HEK293 (cell line): ENCODE measurements at regions not wholly inside any gene's neighbourhood (a gene's known extent, or its start where the extent isn't known, plus 50 kb on each side); places are given as distances from the start of the nearest gene placed in this dataset.

Experiments used
- CTCF ChIA-PET: fragments of 350-600 bp; formaldehyde crosslinking; extraction: SDS; loops from one replicate; lab custom pipeline; 2021; ENCODE audit warnings: antibody characterized with exemption; lab: Yijun Ruan, JAX
- POLR2A ChIA-PET: fragments of 300-600 bp; formaldehyde crosslinking; extraction: SDS; loops from one replicate; lab custom pipeline; 2020; ENCODE audit warnings: antibody characterized with exemption, inconsistent platforms; lab: Yijun Ruan, JAX
- H3K27ac ChIP-seq: fragments of 200-500 bp; sonication (Bioruptor generic); 2 replicates; pipeline ENCODE4 v1.5.1; 2014; ENCODE audit warnings: low read depth, low read length, control low read depth, inconsistent platforms; ENCODE audit errors: extremely low read depth
- H3K36me3 ChIP-seq, 2 experiments: fragments of 200-500 bp in 1 of 2; sonication (Bioruptor generic) in 1 of 2; 1 replicate in 1 of 2; 2 replicates in 1 of 2; pipeline ENCODE4 v1.5.1; 2014 to 2017; ENCODE audit warnings: inconsistent platforms in 2 of 2, low read length in 2 of 2; ENCODE audit not compliant: control insufficient read depth in 2 of 2, insufficient read depth in 1 of 2
- H3K4me1 ChIP-seq: fragments of 200-500 bp; sonication (Bioruptor generic); 2 replicates; pipeline ENCODE4 v1.5.1; 2014; ENCODE audit warnings: mild to moderate bottlenecking, low read length, inconsistent platforms; ENCODE audit not compliant: control insufficient read depth, insufficient read depth
- H3K4me3 ChIP-seq: 2 replicates; pipeline ENCODE4 v1.5.1; 2011; ENCODE audit warnings: low read depth, mild to moderate bottlenecking, control low read depth, low read length, moderate library complexity
- H3K9me3 ChIP-seq: fragments of 200-500 bp; sonication (Bioruptor generic); 2 replicates; pipeline ENCODE4 v1.5.1; 2014; ENCODE audit warnings: low read depth, low read length, inconsistent platforms; ENCODE audit not compliant: control insufficient read depth, insufficient read depth
- OSR2 ChIP-seq: fragments of 450-650 bp; formaldehyde crosslinking; IDR thresholded peaks from 2 replicates; pipeline ENCODE4 v1.5.1; 2016; ENCODE audit warnings: missing biosample characterization, missing genetic modification characterization
- SETDB1 ChIP-seq: IDR thresholded peaks from one replicate; pipeline ENCODE4 v1.6.1; 2017; ENCODE audit warnings: mild to moderate bottlenecking, low read length, moderate library complexity, mixed read lengths; ENCODE audit not compliant: insufficient read length
- SP2 ChIP-seq: fragments of 450-650 bp; formaldehyde crosslinking; IDR thresholded peaks from 2 replicates; pipeline ENCODE4 v1.5.1; 2016; ENCODE audit warnings: missing biosample characterization, missing genetic modification characterization
- WT1 ChIP-seq: fragments of 450-650 bp; formaldehyde crosslinking; IDR thresholded peaks from 2 replicates; pipeline ENCODE4 v1.5.1; 2016; ENCODE audit warnings: missing biosample characterization, missing genetic modification characterization
- ZBTB48 ChIP-seq: fragments of 450-650 bp; formaldehyde crosslinking; IDR thresholded peaks from 2 replicates; pipeline ENCODE4 v1.5.1; 2016; ENCODE audit warnings: missing biosample characterization, missing genetic modification characterization
- ZBTB7A ChIP-seq: fragments of 450-650 bp; formaldehyde crosslinking; IDR thresholded peaks from 2 replicates; pipeline ENCODE4 v1.5.1; 2016; ENCODE audit warnings: low read depth, missing biosample characterization, missing genetic modification characterization
- ZNF10 ChIP-seq: fragments of 450-650 bp; formaldehyde crosslinking; IDR thresholded peaks from 2 replicates; pipeline ENCODE4 v1.5.1; 2017; ENCODE audit warnings: missing biosample characterization, missing genetic modification characterization
- ZNF121 ChIP-seq: fragments of 450-650 bp; formaldehyde crosslinking; IDR thresholded peaks from 2 replicates; pipeline ENCODE4 v1.5.1; 2016; ENCODE audit warnings: missing biosample characterization, missing genetic modification characterization
- ZNF23 ChIP-seq: fragments of 450-650 bp; formaldehyde crosslinking; IDR thresholded peaks from 2 replicates; pipeline ENCODE4 v1.5.1; 2016; ENCODE audit warnings: missing biosample characterization, missing genetic modification characterization, borderline replicate concordance
- ZNF266 ChIP-seq: fragments of 450-650 bp; formaldehyde crosslinking; IDR thresholded peaks from 2 replicates; pipeline ENCODE4 v1.5.1; 2016; ENCODE audit warnings: missing biosample characterization, missing genetic modification characterization, low read depth
- ZNF394 ChIP-seq: fragments of 450-650 bp; formaldehyde crosslinking; IDR thresholded peaks from 2 replicates; pipeline ENCODE4 v1.5.1; 2016; ENCODE audit warnings: missing biosample characterization, missing genetic modification characterization, mild to moderate bottlenecking, moderate library complexity, borderline replicate concordance
- ZNF501 ChIP-seq: fragments of 450-650 bp; formaldehyde crosslinking; IDR thresholded peaks from 2 replicates; pipeline ENCODE4 v1.5.1; 2016; ENCODE audit warnings: missing biosample characterization, missing genetic modification characterization
- ZNF549 ChIP-seq: fragments of 450-650 bp; IDR thresholded peaks from 2 replicates; pipeline ENCODE4 v1.5.1; 2018; ENCODE audit warnings: missing biosample characterization, missing genetic modification characterization, mild to moderate bottlenecking, inconsistent platforms, moderate library complexity
- ZNF558 ChIP-seq: fragments of 450-650 bp; formaldehyde crosslinking; IDR thresholded peaks from 2 replicates; pipeline ENCODE4 v1.5.1; 2016; ENCODE audit warnings: missing biosample characterization, missing genetic modification characterization
- ZNF561 ChIP-seq: fragments of 450-650 bp; IDR thresholded peaks from 2 replicates; pipeline ENCODE4 v1.5.1; 2018; ENCODE audit warnings: missing biosample characterization, missing genetic modification characterization, borderline replicate concordance
- ZNF701 ChIP-seq: fragments of 450-650 bp; formaldehyde crosslinking; IDR thresholded peaks from 2 replicates; pipeline ENCODE4 v1.5.1; 2016; ENCODE audit warnings: missing biosample characterization, missing genetic modification characterization
- ZNF791 ChIP-seq: fragments of 450-650 bp; formaldehyde crosslinking; IDR thresholded peaks from 2 replicates; pipeline ENCODE4 v1.5.1; 2016; ENCODE audit warnings: missing biosample characterization, missing genetic modification characterization
- ZNF830 ChIP-seq: fragments of 450-650 bp; IDR thresholded peaks from 2 replicates; pipeline ENCODE4 v1.5.0; 2018; ENCODE audit warnings: missing biosample characterization, missing genetic modification characterization, low read depth, mild to moderate bottlenecking, moderate library complexity
- TF ChIP-seq, protein P1 (sequence below): fragments of 450-650 bp; formaldehyde crosslinking; IDR thresholded peaks from 2 replicates; pipeline ENCODE4 v1.5.1; 2016; ENCODE audit warnings: missing biosample characterization, missing genetic modification characterization, borderline replicate concordance
- TF ChIP-seq, protein P2 (sequence below): fragments of 450-650 bp; formaldehyde crosslinking; IDR thresholded peaks from 2 replicates; pipeline ENCODE4 v1.5.1; 2016; ENCODE audit warnings: missing biosample characterization, missing genetic modification characterization
- TF ChIP-seq, protein P3 (sequence below): fragments of 450-650 bp; formaldehyde crosslinking; IDR thresholded peaks from 2 replicates; pipeline ENCODE4 v1.5.1; 2016; ENCODE audit warnings: missing biosample characterization, missing genetic modification characterization
- TF ChIP-seq, protein P4 (sequence below): fragments of 450-650 bp; formaldehyde crosslinking; conservative IDR thresholded peaks from 2 replicates; pipeline ENCODE4 v1.5.1; 2016; ENCODE audit warnings: low read depth, missing biosample characterization, missing genetic modification characterization
- TF ChIP-seq, protein P5 (sequence below): fragments of 450-650 bp; formaldehyde crosslinking; IDR thresholded peaks from 2 replicates; pipeline ENCODE4 v1.5.1; 2016; ENCODE audit warnings: missing biosample characterization, missing genetic modification characterization

GRCh38 chr14:66216763-66217162 lies 269.4 kb upstream of the CCDC196 start (continued):
- TF ChIP-seq, protein P1, sequence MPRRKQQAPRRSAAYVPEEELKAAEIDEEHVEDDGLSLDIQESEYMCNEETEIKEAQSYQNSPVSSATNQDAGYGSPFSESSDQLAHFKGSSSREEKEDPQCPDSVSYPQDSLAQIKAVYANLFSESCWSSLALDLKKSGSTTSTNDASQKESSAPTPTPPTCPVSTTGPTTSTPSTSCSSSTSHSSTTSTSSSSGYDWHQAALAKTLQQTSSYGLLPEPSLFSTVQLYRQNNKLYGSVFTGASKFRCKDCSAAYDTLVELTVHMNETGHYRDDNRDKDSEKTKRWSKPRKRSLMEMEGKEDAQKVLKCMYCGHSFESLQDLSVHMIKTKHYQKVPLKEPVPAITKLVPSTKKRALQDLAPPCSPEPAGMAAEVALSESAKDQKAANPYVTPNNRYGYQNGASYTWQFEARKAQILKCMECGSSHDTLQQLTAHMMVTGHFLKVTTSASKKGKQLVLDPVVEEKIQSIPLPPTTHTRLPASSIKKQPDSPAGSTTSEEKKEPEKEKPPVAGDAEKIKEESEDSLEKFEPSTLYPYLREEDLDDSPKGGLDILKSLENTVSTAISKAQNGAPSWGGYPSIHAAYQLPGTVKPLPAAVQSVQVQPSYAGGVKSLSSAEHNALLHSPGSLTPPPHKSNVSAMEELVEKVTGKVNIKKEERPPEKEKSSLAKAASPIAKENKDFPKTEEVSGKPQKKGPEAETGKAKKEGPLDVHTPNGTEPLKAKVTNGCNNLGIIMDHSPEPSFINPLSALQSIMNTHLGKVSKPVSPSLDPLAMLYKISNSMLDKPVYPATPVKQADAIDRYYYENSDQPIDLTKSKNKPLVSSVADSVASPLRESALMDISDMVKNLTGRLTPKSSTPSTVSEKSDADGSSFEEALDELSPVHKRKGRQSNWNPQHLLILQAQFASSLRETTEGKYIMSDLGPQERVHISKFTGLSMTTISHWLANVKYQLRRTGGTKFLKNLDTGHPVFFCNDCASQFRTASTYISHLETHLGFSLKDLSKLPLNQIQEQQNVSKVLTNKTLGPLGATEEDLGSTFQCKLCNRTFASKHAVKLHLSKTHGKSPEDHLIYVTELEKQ (tag by site-specific recombination): no peak
- TF ChIP-seq, protein P2, sequence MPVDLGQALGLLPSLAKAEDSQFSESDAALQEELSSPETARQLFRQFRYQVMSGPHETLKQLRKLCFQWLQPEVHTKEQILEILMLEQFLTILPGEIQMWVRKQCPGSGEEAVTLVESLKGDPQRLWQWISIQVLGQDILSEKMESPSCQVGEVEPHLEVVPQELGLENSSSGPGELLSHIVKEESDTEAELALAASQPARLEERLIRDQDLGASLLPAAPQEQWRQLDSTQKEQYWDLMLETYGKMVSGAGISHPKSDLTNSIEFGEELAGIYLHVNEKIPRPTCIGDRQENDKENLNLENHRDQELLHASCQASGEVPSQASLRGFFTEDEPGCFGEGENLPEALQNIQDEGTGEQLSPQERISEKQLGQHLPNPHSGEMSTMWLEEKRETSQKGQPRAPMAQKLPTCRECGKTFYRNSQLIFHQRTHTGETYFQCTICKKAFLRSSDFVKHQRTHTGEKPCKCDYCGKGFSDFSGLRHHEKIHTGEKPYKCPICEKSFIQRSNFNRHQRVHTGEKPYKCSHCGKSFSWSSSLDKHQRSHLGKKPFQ (tag by site-specific recombination): no peak
- TF ChIP-seq SETDB1: peak; percentile 99

DNA sequence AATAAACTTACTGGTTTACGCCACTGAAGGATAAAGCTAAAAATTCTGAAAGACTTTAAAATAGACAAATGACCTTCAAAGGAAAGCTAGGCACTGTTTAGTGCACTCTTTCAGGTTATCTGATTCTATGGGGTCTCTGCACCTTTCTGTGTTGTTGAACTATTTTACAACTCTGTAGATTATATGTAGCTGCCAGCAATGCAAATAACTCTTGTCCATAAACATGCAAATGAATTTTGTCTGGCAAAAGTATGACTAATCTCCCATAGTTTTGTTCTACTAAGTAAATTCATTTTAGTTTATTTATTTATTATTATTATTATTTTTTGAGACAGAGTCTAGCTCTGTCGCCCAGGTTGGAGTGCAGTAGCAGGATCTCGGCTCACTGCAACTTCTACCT lies 266.3 kb upstream of the CCDC196 start:
- no peak for TF ChIP-seq ZNF266 (tag by site-specific recombination)
- no peak for TF ChIP-seq ZNF558 (tag by site-specific recombination)
- TF ChIP-seq ZNF394 (tag by site-specific recombination): no peak
- TF ChIP-seq ZNF23 (tag by site-specific recombination): no peak
- TF ChIP-seq ZNF791 (tag by site-specific recombination): no peak
- no peak for TF ChIP-seq ZNF10 (tag by site-specific recombination)
- no peak for TF ChIP-seq ZNF501 (tag by site-specific recombination)
- TF ChIP-seq, protein P3, sequence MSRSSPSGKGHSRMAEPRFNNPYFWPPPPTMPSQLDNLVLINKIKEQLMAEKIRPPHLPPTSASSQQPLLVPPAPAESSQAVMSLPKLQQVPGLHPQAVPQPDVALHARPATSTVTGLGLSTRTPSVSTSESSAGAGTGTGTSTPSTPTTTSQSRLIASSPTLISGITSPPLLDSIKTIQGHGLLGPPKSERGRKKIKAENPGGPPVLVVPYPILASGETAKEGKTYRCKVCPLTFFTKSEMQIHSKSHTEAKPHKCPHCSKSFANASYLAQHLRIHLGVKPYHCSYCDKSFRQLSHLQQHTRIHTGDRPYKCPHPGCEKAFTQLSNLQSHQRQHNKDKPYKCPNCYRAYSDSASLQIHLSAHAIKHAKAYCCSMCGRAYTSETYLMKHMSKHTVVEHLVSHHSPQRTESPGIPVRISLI (tag by site-specific recombination): no peak
- TF ChIP-seq ZNF830 (tag by site-specific recombination): no peak
- no peak for TF ChIP-seq SP2
- TF ChIP-seq ZBTB48 (tag by site-specific recombination): no peak
- TF ChIP-seq, protein P4, sequence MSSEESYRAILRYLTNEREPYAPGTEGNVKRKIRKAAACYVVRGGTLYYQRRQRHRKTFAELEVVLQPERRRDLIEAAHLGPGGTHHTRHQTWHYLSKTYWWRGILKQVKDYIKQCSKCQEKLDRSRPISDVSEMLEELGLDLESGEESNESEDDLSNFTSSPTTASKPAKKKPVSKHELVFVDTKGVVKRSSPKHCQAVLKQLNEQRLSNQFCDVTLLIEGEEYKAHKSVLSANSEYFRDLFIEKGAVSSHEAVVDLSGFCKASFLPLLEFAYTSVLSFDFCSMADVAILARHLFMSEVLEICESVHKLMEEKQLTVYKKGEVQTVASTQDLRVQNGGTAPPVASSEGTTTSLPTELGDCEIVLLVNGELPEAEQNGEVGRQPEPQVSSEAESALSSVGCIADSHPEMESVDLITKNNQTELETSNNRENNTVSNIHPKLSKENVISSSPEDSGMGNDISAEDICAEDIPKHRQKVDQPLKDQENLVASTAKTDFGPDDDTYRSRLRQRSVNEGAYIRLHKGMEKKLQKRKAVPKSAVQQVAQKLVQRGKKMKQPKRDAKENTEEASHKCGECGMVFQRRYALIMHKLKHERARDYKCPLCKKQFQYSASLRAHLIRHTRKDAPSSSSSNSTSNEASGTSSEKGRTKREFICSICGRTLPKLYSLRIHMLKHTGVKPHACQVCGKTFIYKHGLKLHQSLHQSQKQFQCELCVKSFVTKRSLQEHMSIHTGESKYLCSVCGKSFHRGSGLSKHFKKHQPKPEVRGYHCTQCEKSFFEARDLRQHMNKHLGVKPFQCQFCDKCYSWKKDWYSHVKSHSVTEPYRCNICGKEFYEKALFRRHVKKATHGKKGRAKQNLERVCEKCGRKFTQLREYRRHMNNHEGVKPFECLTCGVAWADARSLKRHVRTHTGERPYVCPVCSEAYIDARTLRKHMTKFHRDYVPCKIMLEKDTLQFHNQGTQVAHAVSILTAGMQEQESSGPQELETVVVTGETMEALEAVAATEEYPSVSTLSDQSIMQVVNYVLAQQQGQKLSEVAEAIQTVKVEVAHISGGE (tag by site-specific recombination): no peak
- no peak for TF ChIP-seq WT1 (tag by site-specific recombination)
- TF ChIP-seq OSR2 (tag by site-specific recombination): no peak
- TF ChIP-seq ZNF121 (tag by site-specific recombination): no peak
- no peak for TF ChIP-seq ZNF549
- no peak for TF ChIP-seq ZBTB7A (tag by site-specific recombination)
- TF ChIP-seq ZNF561 (tag by site-specific recombination): no peak
- TF ChIP-seq ZNF701 (tag by site-specific recombination): no peak
- TF ChIP-seq, protein P5, sequence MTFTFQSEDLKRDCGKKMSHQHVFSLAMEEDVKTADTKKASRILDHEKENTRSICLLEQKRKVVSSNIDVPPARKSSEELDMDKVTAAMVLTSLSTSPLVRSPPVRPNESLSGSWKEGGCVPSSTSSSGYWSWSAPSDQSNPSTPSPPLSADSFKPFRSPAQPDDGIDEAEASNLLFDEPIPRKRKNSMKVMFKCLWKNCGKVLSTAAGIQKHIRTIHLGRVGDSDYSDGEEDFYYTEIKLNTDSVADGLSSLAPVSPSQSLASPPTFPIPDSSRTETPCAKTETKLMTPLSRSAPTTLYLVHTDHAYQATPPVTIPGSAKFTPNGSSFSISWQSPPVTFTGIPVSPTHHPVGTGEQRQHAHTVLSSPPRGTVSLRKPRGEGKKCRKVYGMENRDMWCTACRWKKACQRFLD (tag by site-specific recombination): no peak
- ChIA-PET CTCF (no interaction called here), POLR2A (no interaction called here)
- H3K4me3 ChIP-seq: no peak overlapping the region
- H3K27ac ChIP-seq: no peak overlapping the region
- H3K36me3 ChIP-seq: no peaks in the 10 kb centered on the region
- H3K9me3 ChIP-seq: no peaks in the 10 kb centered on the region
- H3K4me1 ChIP-seq: no peaks in the 10 kb centered on the region
